GM12878 (cell line): ENCODE measurements at regions not wholly inside any gene's neighbourhood (a gene's known extent, or its start where the extent isn't known, plus 50 kb on each side); places are given as distances from the start of the nearest gene placed in this dataset.

Experiments used
- BRCA1 ChIP-seq: IDR thresholded peaks from 2 replicates; pipeline ENCODE4 v1.6.1; 2011; ENCODE audit warnings: low read depth, low read length, improper control_type of control experiment
- CTCF ChIP-seq, 3 experiments: IDR thresholded peaks in 2 of 3; conservative IDR thresholded peaks in 1 of 3; 2 replicates each; pipeline ENCODE4 v1.5.1; 2011; ENCODE audit warnings: low read depth in 3 of 3, low read length in 3 of 3, mild to moderate bottlenecking in 3 of 3, control low read depth in 2 of 3, moderate library complexity in 2 of 3, inconsistent platforms in 1 of 3, mixed read lengths in 1 of 3; ENCODE audit not compliant: control insufficient read depth in 2 of 3, insufficient read depth in 1 of 3; ENCODE audit errors: extremely low read depth in 1 of 3
- CUX1 ChIP-seq: IDR thresholded peaks from 2 replicates; pipeline ENCODE4 v1.6.1; 2012; ENCODE audit warnings: improper control_type of control experiment, low read depth, low read length; ENCODE audit not compliant: insufficient replicate concordance
- EP300 ChIP-seq, 2 experiments: fragments of 150-350 bp in 1 of 2; IDR thresholded peaks; 2 replicates each; pipeline ENCODE4 v1.6.1; 2011 to 2012; ENCODE audit warnings: low read depth in 2 of 2, low read length in 2 of 2, borderline replicate concordance in 1 of 2, improper control_type of control experiment in 1 of 2, inconsistent platforms in 1 of 2; ENCODE audit not compliant: control insufficient read depth in 1 of 2
- GABPA ChIP-seq: IDR thresholded peaks from 2 replicates; pipeline ENCODE4 v1.6.1; 2014; ENCODE audit warnings: antibody characterized with exemption, low read depth, mild to moderate bottlenecking, inconsistent platforms
- HDGF ChIP-seq: fragments of 450-650 bp; IDR thresholded peaks from 2 replicates; pipeline ENCODE4 v1.6.1; 2016; ENCODE audit warnings: antibody characterized with exemption
- NFXL1 ChIP-seq: fragments of 450-650 bp; IDR thresholded peaks from 2 replicates; pipeline ENCODE4 v1.6.1; 2017; ENCODE audit warnings: antibody characterized with exemption, mild to moderate bottlenecking, borderline replicate concordance
- NFYA ChIP-seq: IDR thresholded peaks from 2 replicates; pipeline ENCODE4 v1.6.1; 2011; ENCODE audit warnings: low read depth, mild to moderate bottlenecking, low read length, improper control_type of control experiment, borderline replicate concordance
- REST ChIP-seq: IDR thresholded peaks from 2 replicates; pipeline ENCODE4 v1.6.1; 2012; ENCODE audit warnings: mild to moderate bottlenecking, low read depth, low read length
- SREBF2 ChIP-seq: IDR thresholded peaks from 2 replicates; pipeline ENCODE4 v1.6.1; 2012; ENCODE audit warnings: mild to moderate bottlenecking, low read length

- no peak for TF ChIP-seq GABPA
- no peak for TF ChIP-seq REST
- TF ChIP-seq BRCA1 = no peak
- no peak for TF ChIP-seq CTCF (IDR thresholded peaks at IDR 0.05 in 2 of 3, conservative IDR thresholded peaks at IDR 0.05 in 1 of 3; ENCODE audit: control insufficient read depth in 2 of 3, extremely low read depth in 1 of 3, insufficient read depth in 1 of 3, low read depth in 3 of 3, low read length in 3 of 3)
- TF ChIP-seq HDGF = no peak
- no peak for TF ChIP-seq CUX1
- TF ChIP-seq SREBF2 = no peak
- no peak for TF ChIP-seq NFXL1
- TF ChIP-seq NFYA = no peak
- no peak for TF ChIP-seq EP300 (IDR thresholded peaks at IDR 0.05; ENCODE audit: borderline replicate concordance in 1 of 2, control insufficient read depth in 1 of 2, low read depth in 2 of 2, low read length in 2 of 2)
Observed at GRCh38 chr5:2227433-2227832, 344.7 kb upstream of the IRX4 start.
